ENCODE measurements at regions not wholly inside any gene's neighbourhood (a gene's known extent, or its start where the extent isn't known, plus 50 kb on each side); places are given as distances from the start of the nearest gene placed in this dataset.

GRCh38 chr3:95168526-95168925, 1105.7 kb downstream of the NSUN3 start:
- TF ChIP-seq SP1 (IDR thresholded peaks at IDR 0.05) = no peak
- no peak for TF ChIP-seq FOXM1 (IDR thresholded peaks at IDR 0.05; ENCODE audit: borderline replicate concordance)
- TF ChIP-seq SUZ12 (IDR thresholded peaks at IDR 0.05) = no peak
- TF ChIP-seq NFRKB (IDR thresholded peaks at IDR 0.05) = no peak
- no peak for TF ChIP-seq FOXK2 (IDR thresholded peaks at IDR 0.05)
- no peak for TF ChIP-seq HDGF (IDR thresholded peaks at IDR 0.05; ENCODE audit: borderline replicate concordance)
- TF ChIP-seq ELF4 (IDR thresholded peaks at IDR 0.05) = no peak
- TF ChIP-seq BHLHE40 (IDR thresholded peaks at IDR 0.05; ENCODE audit: borderline replicate concordance) = no peak
- TF ChIP-seq TARDBP (IDR thresholded peaks at IDR 0.05) = no peak
- no peak for TF ChIP-seq ZNF384 (IDR thresholded peaks at IDR 0.05)
- no peak for TF ChIP-seq L3MBTL2 (conservative IDR thresholded peaks at IDR 0.05)
